ENCODE measurements at regions not wholly inside any gene's neighbourhood (a gene's known extent, or its start where the extent isn't known, plus 50 kb on each side); places are given as distances from the start of the nearest gene placed in this dataset.

DNA sequence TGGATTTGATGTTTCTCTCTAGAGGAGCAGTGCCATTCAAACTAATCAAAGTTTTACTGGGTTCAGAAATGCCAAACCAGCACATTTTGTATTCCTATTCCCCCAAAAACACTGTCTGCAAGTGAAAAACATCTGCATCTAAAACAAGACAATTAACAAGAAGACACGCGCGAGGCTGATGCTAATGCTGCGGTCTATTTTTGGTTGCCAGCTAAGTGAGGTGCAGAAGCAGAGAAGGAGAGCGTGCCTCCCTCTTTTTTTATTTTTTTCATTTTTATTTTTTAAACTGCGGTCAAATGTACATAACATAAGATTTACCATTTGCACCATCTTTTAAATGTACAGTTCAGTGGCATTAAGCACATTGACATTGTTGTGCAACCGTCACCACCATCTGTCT is 641.1 kb downstream of the DHX35 start:
- ChIA-PET POLR2A (no interaction called here), CTCF (no interaction called here)
- no peak overlapping the region for H3K4me3 ChIP-seq (ENCODE audit: low read depth, low read length)
- no peak for DNase-seq (ENCODE audit: low read depth, low spot score)
- TF ChIP-seq, protein P1, sequence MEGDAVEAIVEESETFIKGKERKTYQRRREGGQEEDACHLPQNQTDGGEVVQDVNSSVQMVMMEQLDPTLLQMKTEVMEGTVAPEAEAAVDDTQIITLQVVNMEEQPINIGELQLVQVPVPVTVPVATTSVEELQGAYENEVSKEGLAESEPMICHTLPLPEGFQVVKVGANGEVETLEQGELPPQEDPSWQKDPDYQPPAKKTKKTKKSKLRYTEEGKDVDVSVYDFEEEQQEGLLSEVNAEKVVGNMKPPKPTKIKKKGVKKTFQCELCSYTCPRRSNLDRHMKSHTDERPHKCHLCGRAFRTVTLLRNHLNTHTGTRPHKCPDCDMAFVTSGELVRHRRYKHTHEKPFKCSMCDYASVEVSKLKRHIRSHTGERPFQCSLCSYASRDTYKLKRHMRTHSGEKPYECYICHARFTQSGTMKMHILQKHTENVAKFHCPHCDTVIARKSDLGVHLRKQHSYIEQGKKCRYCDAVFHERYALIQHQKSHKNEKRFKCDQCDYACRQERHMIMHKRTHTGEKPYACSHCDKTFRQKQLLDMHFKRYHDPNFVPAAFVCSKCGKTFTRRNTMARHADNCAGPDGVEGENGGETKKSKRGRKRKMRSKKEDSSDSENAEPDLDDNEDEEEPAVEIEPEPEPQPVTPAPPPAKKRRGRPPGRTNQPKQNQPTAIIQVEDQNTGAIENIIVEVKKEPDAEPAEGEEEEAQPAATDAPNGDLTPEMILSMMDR (IDR thresholded peaks at IDR 0.05; ENCODE audit: insufficient read depth, low read length, missing control alignments), result no peak

DNA sequence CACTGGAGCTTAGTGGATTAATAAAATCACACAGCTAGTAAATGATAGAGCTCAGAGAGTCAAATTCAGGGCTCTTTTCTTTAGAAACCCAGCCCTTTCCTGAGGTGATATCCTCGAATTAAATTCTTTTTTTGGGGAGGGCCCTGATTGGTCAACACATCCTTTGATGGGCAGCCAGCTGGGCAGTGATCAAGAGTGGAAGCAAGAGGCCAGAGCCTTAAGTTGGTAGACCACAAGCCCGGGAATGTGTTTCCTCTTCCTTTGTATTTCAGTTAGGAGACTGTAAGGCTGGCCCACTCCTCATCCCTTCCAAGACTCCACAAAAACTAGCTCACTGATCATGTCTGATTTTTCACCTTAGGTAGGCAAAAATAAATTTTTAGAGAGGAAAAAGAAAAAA is 640.5 kb downstream of the DHX35 start:
- DNase-seq (ENCODE audit: low read depth, low spot score), result no peak
- no peak overlapping the region for H3K4me3 ChIP-seq (ENCODE audit: low read depth, low read length)
- ChIA-PET CTCF (no interaction called here), POLR2A (no interaction called here)
- TF ChIP-seq, protein P1 (IDR thresholded peaks at IDR 0.05; ENCODE audit: insufficient read depth, low read length, missing control alignments), result no peak

DNA sequence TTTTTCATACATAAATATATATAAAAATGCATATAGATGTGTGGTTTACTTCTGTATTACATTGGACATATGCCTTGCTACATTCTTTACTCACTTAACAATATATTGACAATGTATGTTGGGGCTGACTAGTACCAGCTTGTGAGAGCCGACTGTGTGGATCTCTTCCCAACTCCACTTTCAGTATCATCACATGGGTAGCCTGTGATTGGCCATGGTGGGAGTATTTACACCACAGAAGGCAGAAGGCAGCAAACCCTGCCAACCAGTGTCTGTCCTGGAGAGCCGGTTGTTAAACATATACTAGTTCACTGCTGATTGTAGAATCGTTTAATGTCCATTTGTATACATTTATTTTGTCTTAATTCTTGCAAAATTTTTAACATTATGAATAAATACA is 638.7 kb downstream of the DHX35 start:
- H3K4me3 ChIP-seq (ENCODE audit: low read depth, low read length), result no peak overlapping the region
- TF ChIP-seq, protein P1 (IDR thresholded peaks at IDR 0.05; ENCODE audit: insufficient read depth, low read length, missing control alignments), result no peak
- CTCF ChIA-PET, result no interaction called here
- POLR2A ChIA-PET, result no interaction called here
- no peak for DNase-seq (ENCODE audit: low read depth, low spot score)

DNA sequence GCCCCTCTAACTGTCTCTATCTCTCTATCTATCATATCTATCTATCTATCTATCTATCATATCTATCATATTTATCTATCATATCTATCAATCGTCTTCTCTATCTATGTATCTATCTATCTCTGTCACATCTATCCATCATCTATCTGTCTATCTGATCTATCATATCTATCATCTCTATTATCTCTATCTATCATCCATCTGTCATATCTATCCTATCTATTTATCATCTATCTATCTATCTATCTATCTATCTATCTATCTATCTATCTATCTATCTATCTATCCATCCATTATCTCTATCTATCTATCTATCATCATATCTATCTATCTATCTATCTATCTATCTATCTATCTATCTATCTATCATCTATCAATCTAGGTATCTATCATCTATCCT is 638.0 kb downstream of the DHX35 start:
- ChIA-PET CTCF (no interaction called here), POLR2A (no interaction called here)
- H3K4me3 ChIP-seq (ENCODE audit: low read depth, low read length), result no peak overlapping the region
- TF ChIP-seq, protein P1 (IDR thresholded peaks at IDR 0.05; ENCODE audit: insufficient read depth, low read length, missing control alignments), result no peak
- no peak for DNase-seq (ENCODE audit: low read depth, low spot score)

DNA sequence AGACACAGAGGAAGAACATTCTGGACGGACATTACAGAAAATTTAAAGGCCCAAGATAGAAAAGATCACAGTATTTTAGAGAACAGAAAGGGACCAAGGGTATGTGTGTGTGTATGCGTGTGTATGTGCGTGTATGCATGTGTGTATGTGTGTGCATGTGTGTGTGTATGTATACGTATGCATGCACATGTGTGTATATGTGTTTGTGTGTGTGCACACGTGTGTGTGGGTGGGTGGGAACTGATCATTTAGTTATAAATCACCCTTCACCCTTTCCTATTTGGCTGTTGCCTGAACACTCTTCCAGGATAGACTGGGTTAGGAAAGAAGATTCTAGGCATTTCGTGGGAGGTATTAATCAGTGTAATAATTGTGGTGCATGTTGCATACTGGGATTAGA is 634.4 kb downstream of the DHX35 start:
- ChIA-PET POLR2A (no interaction called here), CTCF (no interaction called here)
- DNase-seq (ENCODE audit: low read depth, low spot score), result no peak
- no peak overlapping the region for H3K4me3 ChIP-seq (ENCODE audit: low read depth, low read length)
- TF ChIP-seq, protein P1 (IDR thresholded peaks at IDR 0.05; ENCODE audit: insufficient read depth, low read length, missing control alignments), result no peak

DNA sequence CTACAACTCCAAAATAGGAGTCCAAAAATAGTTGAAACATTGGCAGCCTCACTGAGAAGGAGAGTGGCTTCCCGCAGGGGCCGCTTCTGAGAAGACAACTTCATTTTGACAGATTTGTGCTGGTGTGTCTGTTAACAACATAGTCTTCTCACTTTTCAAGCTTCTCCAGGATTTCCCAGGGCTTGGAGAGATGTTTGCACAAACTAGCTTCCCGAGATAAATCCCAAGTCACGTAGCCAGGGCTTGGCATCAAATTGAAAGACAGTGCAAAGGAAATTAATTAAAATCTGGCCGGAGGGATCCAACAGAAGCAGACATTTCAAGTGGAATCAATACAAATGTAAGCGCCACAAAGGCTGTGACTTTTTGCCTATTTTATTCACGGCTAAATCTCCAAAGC is 630.2 kb downstream of the DHX35 start:
- H3K4me3 ChIP-seq (ENCODE audit: low read depth, low read length), result no peak overlapping the region
- no peak for DNase-seq (ENCODE audit: low read depth, low spot score)
- POLR2A ChIA-PET, result no interaction called here
- TF ChIP-seq, protein P1 (IDR thresholded peaks at IDR 0.05; ENCODE audit: insufficient read depth, low read length, missing control alignments), result no peak
- CTCF ChIA-PET, result no interaction called here

All from AG04449 (cell line).